Ishikawa (cell line): ENCODE measurements at regions not wholly inside any gene's neighbourhood (a gene's known extent, or its start where the extent isn't known, plus 50 kb on each side); places are given as distances from the start of the nearest gene placed in this dataset.

Source experiments
- CEBPB ChIP-seq: IDR thresholded peaks from 2 replicates; pipeline ENCODE4 v1.6.1; 2012
- CREB1 ChIP-seq: IDR thresholded peaks from 2 replicates; pipeline ENCODE4 v1.6.1; 2012; ENCODE audit warnings: low read depth
- EGR1 ChIP-seq: IDR thresholded peaks from 2 replicates; pipeline ENCODE4 v1.6.1; 2012
- EP300 ChIP-seq: IDR thresholded peaks from 2 replicates; pipeline ENCODE4 v1.6.1; 2012; ENCODE audit warnings: borderline replicate concordance
- FOXM1 ChIP-seq: IDR thresholded peaks from 2 replicates; pipeline ENCODE4 v1.6.1; 2012; ENCODE audit warnings: low read depth, borderline replicate concordance
- MAX ChIP-seq: IDR thresholded peaks from 2 replicates; pipeline ENCODE4 v1.6.1; 2012
- NFIC ChIP-seq: IDR thresholded peaks from 2 replicates; pipeline ENCODE4 v1.6.1; 2012
- RAD21 ChIP-seq: IDR thresholded peaks from 2 replicates; pipeline ENCODE4 v1.6.1; 2012; ENCODE audit warnings: low read depth
- REST ChIP-seq: IDR thresholded peaks from 2 replicates; pipeline ENCODE4 v1.6.1; 2012; ENCODE audit warnings: low read depth, mild to moderate bottlenecking
- TAF1 ChIP-seq: IDR thresholded peaks from 2 replicates; pipeline ENCODE4 v1.6.1; 2012; ENCODE audit warnings: low read depth, mild to moderate bottlenecking
- TCF12 ChIP-seq: IDR thresholded peaks from 2 replicates; pipeline ENCODE4 v1.6.1; 2012; ENCODE audit warnings: low read depth
- TEAD4 ChIP-seq: IDR thresholded peaks from 2 replicates; pipeline ENCODE4 v1.6.1; 2012
- YY1 ChIP-seq: IDR thresholded peaks from 2 replicates; pipeline ENCODE4 v1.6.1; 2012; ENCODE audit warnings: low read depth
- ZBTB7A ChIP-seq: IDR thresholded peaks from 2 replicates; pipeline ENCODE4 v1.6.1; 2012; ENCODE audit warnings: low read depth
- TF ChIP-seq, protein P1 (sequence below): IDR thresholded peaks from 2 replicates; pipeline ENCODE4 v1.6.1; 2012

DNA sequence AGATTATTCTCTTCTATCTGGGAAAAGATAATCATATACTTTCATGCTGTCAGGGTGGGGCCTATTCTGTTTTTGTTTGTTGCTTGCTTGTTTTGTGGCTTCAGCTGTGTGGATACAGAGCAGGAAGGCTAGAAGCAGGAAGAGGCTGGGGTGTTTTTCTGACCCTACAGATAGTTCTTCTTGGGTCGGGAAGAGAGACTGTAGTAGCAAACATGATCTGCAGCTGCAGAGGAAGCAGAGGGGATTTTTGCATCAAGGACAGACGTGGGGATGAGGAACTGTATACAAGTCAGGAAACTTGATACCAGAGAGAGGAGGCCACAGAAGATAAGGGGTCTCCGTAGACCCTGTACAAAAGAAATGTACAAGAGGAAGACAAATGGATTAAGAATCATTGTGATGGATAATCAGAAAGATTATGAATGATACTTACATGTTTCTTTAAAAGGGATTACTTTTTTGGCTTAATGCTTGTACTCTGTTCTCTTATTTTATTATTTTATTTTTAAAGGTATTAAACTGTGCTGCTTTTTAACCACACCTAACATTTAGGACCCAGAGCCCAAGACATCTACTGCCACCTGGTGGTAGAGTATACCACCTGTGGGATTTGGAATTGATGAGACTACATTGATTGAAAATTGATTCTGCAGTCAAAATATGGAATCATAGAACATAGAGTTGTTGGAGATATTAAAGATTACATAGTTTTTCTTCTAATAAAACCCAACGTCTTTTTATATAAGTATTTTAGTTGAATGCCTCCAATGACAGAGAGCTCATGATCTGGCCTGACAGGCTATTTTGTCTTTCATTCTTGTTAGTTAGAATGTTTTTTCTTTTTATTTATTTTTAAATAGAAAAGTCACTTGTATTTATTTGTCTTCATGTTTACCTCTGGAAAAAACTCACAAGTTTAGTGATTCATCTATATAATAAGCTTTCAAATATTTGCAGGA lies 87.3 kb upstream of the ROPN1 start:
- TF ChIP-seq CREB1 (no peak), RAD21 (peak; percentile 81), MAX (no peak), TAF1 (no peak), NFIC (no peak)

DNA sequence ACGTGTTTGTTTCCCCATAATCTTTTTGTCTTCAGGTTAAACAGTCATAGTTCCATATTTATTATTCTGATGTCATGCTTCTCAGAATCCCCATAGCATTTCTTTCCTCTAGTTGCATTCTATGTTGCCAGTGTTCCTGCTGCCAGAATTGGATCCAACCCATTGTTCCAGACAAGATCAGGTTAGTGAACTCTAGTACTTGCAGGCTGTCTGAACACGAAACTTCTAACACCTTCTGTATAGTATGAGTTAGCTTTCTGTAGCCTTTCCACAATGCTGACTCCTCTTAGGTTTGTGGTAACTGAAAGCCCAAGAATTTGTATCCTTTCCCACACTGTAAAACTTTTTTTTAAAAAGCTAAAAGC lies 88.0 kb upstream of the ROPN1 start:
- no peak for TF ChIP-seq FOXM1
- TF ChIP-seq ZBTB7A, result no peak
- TF ChIP-seq TEAD4, result no peak
- no peak for TF ChIP-seq MAX
- no peak for TF ChIP-seq TCF12
- no peak for TF ChIP-seq CREB1
- TF ChIP-seq REST, result no peak
- no peak for TF ChIP-seq EGR1
- no peak for TF ChIP-seq CEBPB
- TF ChIP-seq, protein P1, sequence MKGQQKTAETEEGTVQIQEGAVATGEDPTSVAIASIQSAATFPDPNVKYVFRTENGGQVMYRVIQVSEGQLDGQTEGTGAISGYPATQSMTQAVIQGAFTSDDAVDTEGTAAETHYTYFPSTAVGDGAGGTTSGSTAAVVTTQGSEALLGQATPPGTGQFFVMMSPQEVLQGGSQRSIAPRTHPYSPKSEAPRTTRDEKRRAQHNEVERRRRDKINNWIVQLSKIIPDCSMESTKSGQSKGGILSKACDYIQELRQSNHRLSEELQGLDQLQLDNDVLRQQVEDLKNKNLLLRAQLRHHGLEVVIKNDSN, result no peak
- no peak for TF ChIP-seq EP300
- no peak for TF ChIP-seq RAD21
- no peak for TF ChIP-seq YY1
- no peak for TF ChIP-seq TAF1

- TF ChIP-seq ZBTB7A (no peak), REST (no peak), MAX (no peak), CEBPB (no peak), YY1 (no peak), TEAD4 (no peak), TAF1 (no peak), FOXM1 (no peak), EP300 (no peak), EGR1 (no peak), RAD21 (no peak), TCF12 (no peak), NFIC (no peak), CREB1 (no peak)
- TF ChIP-seq, protein P1, result no peak
Measured at GRCh38 chr3:124082343-124082742, 90.4 kb upstream of the ROPN1 start.

- TF ChIP-seq RAD21, result no peak
- no peak for TF ChIP-seq ZBTB7A
- TF ChIP-seq YY1, result no peak
- TF ChIP-seq NFIC, result no peak
- TF ChIP-seq CREB1, result no peak
- no peak for TF ChIP-seq EGR1
- TF ChIP-seq FOXM1, result no peak
- TF ChIP-seq REST, result no peak
- no peak for TF ChIP-seq EP300
- TF ChIP-seq, protein P1, result no peak
- no peak for TF ChIP-seq TCF12
- no peak for TF ChIP-seq TEAD4
Measured at GRCh38 chr3:124084022-124084881, 92.3 kb upstream of the ROPN1 start.
